EL (cell line): ENCODE measurements at regions not wholly inside any gene's neighbourhood (a gene's known extent, or its start where the extent isn't known, plus 50 kb on each side); places are given as distances from the start of the nearest gene placed in this dataset.

Source experiments
- DNase-seq: peaks from one replicate; pipeline ENCODE4 v3.0.0-alpha.2; 2016

DNA sequence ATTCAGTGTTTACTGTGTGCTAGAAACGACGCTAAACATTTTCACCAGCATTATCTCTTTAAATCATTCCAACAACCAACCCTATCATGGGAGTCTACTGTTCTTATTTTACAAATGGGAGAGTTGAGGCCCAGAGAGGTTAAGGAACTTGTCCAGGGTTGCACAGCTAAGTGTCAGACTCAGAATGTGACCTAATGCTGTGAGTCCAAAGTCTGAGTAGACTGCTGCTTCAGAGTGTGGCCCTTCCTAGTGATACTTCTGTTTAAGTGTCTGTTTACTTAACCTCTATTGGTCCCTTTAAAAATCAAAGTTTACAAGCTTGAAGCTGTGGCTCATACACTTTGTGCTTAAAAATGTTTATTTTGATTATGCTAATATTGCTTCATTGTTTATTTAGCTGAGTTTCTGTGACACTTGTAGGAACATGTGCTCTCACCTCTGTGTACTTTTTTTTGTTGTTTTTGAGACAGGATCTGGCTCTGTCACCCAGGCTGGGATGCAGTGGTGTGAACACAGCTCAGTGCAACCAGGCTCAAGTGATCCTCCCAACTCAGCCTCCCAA is 84.4 kb upstream of the SYPL1 start:
- DNase-seq: no peak

DNA sequence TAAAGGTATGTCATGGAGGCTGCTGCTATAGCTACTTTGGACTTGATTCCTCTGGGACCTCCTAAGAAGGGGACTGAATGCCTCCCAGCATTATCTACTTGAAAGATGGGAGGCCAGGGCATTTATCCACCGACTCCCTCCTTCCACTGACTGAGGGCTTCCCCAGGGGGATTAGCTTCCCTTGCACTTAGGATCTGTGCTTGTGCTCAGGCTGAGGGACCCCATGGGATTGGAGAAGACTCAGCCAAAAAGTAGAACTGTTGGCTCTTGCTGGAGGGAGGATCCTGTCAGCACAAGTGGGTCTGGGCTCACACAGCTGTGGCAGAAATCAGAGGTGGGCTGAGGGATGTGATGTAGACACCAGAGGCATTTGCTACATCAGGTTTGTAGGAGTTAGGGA is 81.5 kb upstream of the SYPL1 start:
- no peak for DNase-seq

DNA sequence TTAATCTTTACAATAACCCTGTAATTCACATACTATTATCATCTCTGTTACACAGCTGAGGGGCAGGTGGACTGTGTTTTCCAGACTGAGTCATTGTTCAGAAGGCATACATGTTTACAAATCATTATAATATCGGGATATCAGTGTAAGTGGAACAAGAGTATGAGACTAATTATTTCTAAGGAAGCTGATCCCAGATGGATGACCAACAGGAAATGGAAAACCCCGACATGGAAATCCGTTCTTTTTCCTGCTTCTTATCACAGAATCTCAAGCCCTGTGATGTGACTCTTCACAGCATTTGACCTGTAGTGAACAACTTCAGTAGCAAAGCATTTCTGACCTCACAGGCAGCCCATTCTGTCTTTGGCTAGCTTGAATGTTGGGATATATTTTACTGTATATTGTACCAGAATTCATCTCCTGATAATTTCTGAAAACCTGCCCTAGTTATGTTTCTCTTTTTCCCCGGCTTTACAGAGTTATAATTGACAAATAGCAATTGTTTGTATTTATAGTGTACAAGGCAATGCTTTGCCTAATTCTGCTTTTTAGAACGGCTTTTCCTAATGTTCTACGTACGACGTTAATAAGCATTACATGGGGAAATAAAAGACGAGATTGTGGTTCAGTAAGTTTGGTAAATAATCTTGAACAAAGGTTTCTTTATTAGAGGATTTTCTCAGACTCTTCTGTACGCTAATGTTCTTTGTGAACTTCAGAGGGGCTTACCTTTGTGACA is 78.6 kb upstream of the SYPL1 start:
- DNase-seq: no peak

DNA sequence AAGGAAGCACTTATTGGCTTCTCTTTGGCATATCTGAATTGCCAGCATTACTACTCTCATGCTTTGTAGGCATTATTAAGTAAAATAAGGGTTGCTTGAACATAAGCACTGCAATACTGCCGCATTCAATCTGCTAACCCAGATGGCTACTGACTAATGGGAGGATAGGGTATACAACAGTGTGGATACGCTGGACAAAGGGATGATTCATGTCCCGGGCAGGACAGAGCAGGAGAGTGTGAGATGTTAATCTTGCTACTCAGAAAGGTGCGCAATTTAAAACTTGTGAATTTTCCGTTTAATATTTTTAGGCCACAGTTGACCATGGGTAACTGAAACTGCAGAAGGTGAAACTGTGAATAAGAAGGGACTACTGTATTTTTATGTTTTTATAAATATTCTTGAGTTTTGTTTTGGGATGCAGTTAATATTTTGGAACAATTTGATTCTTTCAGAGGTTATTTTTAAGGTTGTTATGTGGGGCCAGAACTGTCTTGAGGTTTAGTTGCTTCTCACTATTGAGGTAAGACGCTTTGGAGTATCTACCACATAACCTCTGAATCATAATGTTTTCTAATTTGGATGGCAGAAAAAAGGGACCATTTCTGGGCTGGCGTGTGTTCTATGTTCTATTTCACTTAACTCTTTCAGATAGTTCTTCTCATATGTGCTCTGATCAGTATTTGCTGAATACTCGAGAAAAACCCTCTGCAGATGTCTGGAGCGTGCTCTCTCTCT is 75.7 kb upstream of the SYPL1 start:
- DNase-seq: no peak

DNA sequence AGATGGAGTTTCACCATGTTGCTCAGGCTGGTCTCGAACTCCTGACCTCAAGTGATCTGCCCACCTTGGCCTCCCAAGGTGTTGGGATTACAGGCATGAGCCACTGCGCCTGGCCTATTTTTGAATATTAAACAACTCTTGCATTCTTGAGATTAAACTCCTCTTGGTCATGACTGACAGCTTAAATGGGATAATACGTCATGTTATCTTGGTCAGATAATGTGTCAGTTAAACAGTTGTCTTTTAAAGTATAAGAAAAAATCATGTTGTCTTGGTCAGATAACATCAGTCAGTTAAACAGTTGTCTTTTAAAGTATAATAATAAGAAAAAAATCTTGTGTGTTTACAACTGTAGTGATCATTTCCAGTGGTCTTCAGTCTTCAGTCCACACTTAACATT is 73.6 kb upstream of the SYPL1 start:
- DNase-seq: no peak

DNA sequence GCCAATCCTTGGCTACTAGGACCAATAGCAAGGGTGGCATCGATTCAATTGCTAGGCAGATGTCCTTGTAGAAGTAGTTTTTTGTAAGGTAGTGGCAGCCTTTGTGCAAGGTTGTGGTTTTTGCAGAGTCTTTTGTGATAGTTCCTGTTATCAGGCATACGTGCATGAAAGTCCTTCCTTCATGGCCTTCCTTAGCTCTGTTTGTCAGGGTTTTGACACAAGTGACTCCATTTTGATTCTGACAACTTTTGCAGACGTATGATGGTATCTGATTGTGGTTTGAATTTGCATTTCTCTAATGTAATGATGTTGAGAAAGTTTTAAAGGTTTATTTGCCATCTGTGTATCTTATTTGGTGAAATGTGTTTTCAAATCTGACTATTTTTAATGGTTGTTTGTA is 71.8 kb upstream of the SYPL1 start:
- no peak for DNase-seq

DNA sequence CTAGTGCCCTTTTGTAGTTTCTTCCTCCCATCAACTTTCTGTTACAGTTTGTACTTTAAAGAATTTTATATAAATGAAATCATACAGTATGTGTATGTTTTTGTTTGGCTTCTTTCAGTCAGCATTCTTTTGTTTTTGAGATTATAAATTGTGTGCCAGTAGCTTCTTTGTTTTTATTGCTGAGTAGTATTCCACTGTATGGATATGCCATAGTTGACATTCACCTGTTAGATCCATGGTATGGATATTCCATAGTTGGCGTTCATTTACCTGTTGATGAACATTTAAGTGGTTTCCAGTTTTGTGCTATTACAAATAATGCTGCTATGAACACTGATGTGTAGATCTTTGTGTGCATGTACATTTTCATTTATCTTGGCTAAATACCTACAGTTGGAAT is 70.8 kb upstream of the SYPL1 start:
- no peak for DNase-seq

DNA sequence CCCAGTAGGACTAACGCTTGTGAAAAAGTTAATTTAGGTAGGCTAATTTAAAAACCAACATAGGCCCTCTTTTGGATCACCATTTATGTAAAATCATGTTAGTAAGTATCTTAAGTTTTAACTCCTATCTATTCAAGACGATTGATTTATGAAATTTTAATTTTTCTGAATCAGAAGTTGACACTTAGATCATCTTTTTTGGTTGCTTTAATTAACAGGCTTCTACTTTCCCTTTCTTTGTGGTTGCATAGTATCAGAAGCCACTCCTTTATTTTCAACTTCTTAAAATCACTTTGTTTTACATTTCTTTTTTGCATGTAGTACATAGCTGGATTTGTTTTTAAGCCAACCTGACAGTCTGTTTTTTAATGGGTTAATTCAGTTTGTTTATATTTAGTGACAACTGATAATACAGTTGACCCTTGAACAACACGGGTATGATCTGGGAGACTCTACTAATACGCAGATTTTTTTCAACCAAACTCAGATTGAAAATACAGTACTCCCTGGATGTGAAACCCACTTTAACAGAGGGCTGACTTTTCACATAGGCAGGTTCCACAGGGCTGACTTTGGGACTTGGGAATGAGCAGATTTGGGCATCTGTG is 69.7 kb upstream of the SYPL1 start:
- DNase-seq: no peak

DNA sequence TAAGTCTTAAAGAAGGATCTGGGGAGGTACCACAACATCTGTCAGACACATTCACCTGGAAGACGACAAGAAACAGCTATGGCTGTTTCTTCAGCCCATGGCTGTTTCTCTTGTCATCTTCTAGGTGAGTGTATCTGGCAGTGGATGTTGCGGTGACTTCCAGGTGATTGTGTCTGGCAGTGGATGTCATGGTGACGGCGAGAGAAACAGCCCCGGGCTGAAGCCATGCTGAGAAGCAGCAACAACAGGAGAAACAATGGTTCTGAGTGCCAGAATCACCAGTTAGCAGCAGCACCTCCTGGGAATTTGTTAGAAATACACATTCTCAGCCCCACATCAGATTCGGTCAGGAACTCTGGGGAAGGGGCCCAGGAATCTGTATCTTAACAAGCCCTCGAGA is 68.6 kb upstream of the SYPL1 start:
- DNase-seq: no peak

DNA sequence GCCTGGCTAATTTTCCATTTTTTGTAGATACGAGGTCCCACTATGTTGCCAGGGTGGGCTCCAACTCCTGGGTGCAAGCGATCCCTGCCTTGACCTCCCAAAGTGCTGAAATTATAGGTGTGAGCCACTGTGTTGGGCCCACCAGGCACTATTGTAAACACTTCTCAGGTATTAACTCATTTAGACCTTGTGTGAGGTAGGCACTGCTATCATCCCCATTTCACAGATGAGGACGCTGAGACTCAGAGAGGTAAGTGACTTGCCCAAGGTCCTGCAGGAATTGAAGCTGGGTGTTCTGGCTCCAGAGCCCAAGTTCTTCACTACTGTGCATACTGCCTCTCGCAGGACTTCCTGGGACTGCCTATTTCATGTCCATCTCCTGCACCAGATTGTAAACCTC is 67.1 kb upstream of the SYPL1 start:
- DNase-seq: no peak

DNA sequence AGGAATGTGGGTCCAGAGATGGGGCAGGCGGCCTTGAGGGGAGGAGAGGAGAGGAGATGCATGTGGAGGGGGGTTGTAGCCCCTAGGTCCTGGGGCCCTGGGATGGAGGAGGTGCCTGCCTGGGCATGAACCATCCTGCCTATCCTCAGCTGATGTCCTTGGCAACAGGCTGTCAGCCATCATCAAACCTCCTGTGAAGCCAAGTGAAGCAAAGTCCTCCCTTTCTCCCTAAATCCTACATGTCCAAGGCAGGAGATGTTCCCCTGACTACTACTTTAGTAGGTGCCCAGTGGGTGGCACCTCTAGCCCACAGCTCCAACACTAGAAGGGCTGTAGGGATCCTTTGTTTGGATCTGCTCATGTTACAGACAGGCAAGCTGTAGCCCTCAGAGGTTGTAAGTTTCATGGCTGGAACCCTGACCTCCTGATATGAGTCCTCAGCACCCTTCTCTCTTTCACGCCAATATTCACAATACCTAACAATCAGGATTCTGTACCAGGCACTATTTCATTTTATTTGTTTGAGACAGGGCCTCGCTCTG is 66.6 kb upstream of the SYPL1 start:
- DNase-seq: peak; percentile 49

DNA sequence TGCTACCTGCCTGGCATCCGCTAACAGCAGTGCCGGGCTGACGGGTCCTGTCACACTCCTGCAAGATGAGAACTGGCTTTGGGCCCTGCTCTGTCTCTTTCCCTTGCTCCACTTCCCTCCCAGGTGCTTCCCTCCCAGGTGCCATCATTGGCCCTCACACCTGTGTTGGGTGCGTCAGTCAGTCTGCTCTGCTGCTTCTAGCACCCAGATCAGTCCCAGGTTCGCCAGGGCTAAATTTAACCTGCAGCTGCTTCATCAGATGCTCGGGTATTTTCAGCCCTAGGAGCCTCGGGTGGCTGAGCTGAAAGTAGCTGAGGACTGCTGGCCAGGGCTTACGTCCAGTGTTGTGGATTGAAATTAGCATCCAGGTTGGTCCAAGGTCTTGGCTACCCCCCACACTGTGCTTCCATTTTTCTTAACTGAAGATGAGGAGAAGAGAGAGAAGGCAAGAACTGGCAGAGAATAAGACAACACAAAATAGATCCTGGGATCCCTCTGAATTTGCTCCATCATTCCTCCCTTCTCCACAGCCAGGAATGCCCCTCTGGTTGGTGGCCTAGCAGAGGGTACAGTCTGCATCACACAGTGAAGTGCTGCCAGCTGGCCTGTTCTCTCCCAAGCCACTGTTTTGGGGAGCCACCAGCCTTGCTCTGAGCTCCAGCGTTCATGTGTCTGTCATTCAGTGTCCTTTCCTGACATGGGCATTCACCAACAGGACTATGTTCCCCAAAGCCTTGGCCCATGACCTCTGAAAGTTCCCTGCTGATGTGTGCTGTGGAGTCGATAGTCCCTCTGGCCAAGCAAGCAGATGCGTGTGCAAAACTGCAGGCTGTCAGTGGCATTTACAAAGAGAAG is 65.9 kb upstream of the SYPL1 start:
- no peak for DNase-seq

DNA sequence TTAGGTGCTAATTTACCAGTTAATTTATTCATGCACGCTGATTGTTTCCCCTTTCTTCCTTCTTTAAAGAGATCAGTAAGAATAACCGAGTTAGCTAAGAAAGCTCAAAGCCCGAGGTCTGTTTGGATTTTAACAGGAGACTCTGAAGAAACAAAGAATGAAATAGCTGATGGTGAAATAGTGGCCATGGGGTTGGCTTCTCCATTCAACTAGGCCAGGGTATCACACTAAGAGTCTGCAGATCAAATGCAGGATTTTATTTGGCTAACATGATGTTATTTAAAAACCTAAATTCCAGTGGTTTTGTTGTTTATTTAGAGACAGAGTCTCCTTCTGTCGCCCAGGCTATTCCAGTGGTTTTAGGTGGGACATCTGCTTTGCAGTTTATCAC is 65.2 kb upstream of the SYPL1 start:
- DNase-seq: no peak

DNA sequence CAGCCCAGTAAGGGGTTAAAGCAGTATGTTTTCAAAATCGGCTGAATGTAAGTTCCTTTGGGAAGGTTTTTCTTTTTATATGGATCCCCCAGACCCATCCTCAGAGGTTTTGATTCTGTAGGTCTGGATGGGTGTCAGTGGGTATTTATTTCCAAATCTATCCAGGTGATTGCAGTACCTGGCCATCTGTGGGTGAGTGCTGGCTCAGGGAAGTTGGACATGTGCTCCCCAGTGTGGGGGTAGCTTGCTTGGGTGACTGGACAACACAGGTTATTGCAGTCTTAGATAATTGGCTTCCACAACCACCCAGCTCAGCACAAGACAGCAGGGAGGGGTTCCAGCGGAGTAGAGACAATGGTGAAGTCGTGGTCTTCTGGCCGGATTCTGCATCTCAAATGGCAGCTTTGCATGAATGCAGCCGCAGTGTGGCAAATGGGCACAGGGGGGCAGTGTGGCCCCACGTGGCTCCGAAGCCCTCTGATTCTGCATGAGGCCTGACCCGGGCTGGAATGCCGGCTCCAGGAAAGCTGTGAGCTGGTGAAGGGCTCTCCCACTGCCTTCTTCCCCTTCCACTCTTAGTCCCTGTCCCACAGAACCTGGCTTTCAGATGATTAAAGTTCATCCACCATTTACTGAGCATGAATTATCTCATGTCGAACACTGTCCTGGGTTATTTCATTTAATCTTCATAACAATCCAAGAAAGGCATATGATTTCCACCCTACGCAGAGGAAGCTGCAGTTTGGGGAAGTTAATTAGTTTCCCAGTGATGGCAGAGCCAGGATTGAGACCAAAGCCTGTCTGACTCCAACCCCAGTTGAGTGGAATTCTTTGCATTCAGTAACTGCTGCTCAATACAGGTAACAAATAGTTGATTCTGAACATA is 64.5 kb upstream of the SYPL1 start:
- peak; percentile 75 for DNase-seq

DNA sequence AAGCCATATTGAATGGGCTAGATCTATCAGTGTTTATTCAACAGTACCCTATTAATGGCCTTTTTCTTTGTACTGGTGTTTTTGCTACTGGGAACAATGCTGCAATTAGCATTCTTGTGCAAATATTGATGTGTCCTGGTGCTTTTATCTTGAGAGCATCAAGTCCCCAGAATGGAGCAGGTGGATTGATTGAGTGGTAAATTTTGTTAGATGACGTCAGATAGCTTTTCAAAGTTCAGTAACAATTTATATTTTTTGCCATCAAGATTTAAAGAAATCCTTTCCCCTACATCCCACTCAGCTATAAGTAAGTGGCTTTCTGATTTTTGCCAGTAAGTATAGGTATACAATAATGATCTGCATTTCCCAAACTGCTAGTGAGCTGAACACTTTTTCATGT is 63.4 kb upstream of the SYPL1 start:
- DNase-seq: no peak

DNA sequence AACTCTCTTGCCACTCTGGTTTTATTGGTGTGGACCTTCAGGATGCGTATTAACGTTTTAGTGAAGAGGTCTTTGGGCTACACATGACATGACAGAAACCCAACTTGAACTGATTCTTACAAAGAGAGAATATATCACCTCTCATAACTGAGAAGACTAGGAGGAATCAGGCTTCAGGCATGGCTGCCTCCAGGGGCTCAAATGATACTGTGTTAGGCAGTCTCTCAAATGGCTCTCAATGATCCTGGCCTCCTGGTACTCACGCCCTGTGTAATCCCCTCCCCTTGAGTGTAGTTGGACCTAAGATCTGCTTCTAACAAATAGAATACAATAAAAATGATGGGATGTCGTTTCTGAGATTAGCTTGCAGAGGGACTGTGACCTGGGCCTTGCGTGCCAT is 58.5 kb upstream of the SYPL1 start:
- DNase-seq: no peak

DNA sequence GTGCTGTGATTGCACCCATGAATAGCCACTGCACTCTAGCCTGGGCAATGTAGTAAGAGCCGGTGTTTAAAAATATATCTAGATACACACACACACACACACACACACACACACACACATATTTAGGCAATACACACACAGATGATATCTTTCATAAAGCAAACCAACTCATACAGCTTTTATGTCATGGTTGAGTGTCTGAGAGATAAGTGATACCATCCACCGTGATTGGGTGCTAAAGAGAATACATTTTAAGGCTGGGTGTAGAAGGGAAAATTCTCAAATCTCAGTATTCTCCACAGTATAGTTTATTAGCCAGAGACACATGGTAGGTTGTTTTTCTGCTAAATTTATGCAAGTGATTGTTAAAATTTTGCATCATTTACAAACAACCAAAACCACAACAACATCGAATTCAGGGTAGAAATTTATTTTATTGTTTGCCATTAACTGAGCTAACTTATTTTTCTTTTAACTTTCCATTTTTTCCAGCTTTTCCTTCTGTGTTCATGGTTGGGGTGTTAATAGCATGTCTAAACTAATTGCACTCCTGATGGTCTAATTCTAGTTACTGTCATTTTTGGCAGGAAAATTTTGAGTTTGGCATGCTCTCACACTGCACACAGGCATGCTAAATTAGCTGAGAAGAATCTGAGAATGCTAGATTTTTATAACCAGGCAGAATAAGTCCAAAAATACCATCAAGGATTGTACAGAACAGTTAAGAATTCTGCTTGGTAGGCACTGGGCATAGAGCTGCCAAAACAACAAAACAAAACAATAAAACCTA is 57.9 kb upstream of the SYPL1 start:
- no peak for DNase-seq

DNA sequence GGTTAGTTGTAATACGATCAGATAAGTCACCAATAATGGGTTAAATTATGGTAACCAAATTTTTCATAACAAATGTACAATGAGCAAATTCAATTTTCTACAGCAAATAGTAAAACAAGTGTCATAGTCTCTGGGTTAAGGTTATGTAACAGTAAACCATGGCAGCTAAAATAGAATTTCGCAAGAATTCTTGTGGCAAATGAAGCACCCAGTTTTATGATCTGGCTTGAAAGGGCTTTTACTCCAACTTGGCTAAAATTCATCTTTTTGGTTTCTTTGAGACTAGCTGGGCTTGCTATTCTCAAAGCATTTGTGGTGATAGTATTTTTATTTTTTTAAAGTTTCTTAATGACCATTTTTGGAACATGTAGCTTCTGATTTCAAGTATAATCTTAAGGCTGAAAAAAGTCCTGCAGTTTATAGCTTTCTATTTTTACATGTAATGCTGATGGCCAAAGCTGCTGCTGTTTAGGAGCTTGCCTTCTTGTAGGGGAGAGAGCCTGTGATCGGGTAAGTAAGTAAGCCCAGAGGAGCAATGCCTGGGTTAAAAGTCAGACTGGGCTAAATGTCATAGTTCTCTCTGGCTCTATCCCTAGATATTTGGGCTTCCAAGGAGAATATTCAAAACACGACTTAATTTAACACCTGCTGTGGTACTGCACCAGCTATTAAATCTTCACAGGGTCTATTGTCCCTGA is 55.5 kb upstream of the SYPL1 start:
- peak; percentile 22 for DNase-seq

DNA sequence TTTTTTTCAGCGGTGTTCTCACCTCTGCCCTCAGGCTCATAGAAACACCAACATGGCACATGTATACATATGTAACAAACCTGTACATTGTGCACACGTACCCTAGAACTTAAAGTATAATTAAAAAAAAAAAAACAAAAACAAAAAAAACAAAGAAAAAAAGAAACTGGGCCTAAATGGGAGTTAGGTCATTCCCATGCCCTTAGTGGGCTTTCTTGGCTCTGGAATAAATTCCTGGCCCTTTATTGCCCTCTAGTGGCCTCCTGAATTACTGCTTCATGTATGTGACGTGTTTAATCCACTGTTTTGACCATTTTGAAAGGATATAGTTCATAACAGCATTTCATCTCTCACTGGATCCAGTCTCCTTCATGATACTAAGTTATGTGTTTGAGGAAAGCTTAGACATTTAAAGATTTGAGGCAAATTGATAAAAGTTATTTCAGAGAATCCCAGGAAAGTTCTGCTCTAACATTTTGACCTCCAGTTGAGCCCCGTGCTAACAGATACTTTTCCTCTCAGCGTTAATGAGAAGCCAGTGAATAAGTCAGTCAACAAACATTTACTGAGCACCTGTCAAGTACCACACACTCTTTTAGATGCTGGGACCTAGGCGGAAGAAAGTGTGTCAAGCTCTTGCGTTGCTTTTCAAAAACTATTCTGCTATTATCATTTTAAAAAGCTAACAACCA is 54.7 kb upstream of the SYPL1 start:
- peak; percentile 75 for DNase-seq

DNA sequence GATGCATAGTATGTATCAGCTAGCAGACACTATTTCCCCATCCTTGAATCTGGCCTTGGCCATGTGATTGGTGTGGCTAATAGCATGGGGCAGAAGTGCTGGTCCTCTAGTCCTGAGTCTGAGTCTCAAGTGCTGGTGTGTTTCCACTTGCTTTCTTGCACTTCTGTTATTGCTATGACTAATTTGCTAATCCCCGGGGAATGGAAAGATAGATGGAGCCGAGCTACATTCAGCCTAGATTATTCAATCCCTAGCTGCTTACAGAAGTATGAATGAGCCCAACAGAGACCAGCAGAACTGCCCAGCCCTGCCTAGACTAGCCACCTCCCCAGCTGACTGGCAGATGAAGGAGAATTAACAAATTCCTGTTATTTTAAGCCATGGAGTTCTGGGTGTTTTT is 53.2 kb upstream of the SYPL1 start:
- DNase-seq: peak; percentile 30
